GM21528 (cell line): ENCODE measurements at regions not wholly inside any gene's neighbourhood (a gene's known extent, or its start where the extent isn't known, plus 50 kb on each side); places are given as distances from the start of the nearest gene placed in this dataset.

Experiments
- ATAC-seq: cut with Tn5 transposase; IDR thresholded peaks from one replicate; pipeline ENCODE4 v1.9.1; 2021; ENCODE audit warnings: mild to moderate bottlenecking, moderate library complexity; ENCODE audit not compliant: unreplicated experiment, low FRiP score

DNA sequence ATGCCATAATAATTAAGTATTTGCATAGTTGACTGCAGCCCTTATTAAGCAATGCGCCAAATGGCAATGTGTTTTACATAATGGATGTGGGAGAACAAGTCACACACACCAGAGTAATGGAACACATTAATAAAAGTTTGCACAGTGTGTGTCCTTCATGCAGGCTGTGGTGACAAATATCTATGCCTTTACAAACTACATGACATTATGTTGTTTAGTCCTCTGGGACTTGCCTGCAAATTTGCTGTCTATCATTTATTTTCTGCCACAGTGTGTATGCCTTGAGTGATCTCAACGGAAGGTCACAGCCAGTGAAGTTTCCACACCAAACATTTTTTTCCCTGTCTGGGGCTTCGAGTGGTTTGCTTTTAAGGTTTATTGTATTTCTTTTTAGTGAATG, 175.2 kb upstream of the TMEFF2 start:
- no peak for ATAC-seq

DNA sequence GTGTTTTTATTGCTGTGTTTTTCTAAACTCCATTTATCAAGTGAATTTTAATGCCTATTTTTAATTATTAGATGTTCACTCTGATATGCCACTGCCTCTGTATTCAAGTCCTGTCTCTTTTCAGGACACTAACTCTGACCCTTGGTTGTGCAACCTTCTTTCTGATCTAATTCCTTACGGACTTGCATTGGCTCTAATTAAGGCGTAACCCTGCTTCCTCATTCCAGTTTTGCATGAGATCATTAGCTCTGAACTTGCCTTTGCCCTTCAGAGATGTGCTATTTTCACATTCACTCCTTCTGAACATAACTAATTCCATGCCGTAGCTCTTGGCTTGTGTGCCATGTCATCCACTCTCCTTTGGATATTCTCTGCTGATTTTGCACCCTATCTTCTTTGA, 162.5 kb upstream of the TMEFF2 start:
- no peak for ATAC-seq

DNA sequence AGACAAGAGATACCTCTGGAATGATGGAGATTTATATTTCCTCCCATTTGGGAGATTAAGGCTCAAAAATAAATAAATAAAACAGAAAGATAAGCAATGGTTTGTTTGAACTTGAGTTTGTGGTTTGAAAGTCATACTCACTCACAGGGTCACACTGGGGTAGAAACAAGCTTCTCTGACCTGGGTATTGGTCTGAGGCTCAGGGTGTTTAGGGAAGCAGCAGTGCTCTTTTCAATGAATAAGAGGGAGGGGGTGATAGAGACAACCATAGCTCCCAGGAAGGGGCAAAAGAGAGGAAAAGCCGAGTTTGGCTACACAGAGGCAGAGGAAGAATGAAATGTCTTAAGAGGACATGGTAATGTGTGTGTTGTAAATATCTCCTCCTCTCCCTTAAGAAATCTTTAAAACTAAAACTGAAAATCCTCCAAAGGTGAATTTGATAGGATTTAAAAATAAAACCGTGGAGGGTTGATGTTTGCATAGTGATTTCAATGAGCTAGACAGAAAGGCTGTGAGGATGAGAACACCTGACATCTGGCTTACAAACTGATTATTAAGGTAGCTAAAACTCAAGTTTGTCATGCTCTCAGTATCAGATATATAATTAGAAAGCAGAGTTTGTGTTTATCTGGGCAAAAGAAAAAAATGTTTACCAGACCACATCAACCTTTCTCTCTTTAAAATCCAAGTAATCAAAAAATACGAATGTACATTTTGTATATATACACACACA, 159.9 kb upstream of the TMEFF2 start:
- ATAC-seq, result no peak

DNA sequence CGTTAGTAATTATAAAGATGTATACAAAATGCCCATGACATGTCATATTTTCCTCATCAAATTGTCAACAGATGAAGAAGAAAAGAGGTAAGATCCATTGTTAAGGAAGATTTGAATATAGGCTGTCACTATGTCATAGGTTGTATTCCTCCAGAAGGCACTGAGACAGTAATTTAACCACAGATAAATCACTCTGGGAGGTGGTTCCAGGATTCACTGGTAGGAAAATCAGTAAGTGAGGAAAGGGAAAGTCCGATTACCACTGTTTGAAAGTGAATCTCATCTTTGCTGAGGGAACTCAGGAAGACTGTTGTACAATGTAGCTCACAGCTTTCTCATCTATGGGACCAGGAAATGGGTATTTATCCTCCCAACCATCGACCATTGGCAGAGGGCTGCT, 152.8 kb upstream of the TMEFF2 start:
- ATAC-seq, result no peak

DNA sequence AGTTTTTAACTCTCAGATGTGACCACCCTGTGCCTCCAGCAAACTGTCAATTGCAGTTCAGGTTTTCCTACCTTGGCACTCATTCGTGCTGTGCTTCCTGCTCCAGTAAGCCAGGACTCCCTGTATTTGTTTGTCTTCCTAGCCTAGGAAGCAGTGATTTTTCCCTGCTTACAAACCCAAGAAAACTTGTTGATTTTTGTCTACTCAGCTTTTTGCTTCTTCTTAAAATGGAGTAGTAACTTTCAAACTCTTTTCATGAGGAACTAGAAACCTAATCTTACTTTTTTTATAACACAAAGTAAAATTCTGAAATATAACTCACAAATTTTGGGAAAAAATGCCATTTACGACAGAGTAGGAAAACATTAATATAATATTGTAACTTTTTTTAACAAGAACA, 150.6 kb upstream of the TMEFF2 start:
- no peak for ATAC-seq

DNA sequence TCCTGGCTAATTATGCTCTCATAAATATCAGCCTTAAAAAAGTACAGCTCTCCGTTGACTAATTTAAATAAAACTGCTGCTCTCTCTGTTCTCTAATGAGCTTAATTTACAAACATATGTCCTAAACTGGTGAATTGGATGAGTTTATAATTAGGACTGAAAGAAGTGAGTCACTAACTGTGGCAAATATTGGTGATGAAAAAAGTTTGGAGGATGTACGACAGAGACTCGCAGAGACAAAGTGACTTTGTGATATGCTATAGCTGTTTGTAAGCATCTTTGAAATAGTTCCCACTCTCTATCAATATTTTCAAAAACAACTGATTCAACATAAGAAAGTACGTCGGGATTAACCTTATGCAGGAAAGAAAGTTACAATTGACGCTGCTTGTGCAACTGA, 138.9 kb upstream of the TMEFF2 start:
- ATAC-seq, result no peak

DNA sequence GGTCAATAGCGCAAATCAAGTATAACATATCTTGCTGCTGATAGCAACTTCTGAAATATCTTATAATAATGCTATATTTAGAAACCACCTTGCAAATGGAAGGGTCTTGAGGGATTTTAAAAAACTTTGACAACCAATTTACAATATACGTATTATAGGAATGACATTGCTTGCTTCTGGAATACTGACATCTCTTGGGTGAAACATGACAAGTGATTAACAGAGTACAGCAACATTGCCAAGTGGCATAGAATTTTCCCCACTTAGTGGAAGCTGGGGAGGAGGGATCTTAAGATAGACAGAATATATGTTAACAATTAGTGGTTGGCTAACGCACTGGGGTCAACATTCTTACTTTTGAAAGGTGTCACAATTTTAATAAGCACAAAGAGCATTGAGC, 133.6 kb upstream of the TMEFF2 start:
- no peak for ATAC-seq

DNA sequence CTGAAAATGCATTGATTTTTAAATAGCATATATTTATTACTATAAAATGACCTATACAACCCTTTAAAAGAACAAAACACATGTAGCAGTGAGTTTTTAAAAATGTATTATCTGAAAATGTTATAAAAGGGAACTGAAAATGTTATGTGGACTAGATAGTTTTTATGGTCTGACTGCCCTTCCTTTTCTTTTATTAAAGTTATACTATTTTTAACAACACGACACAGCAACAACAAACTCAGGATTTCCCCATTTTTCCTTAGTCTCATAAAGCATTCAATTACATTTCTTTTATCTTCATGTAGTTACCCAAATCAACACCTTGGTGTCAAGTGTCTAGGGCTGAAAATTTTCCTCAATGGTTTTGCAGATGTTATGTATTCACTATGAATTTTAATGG, 132.8 kb upstream of the TMEFF2 start:
- ATAC-seq, result no peak

DNA sequence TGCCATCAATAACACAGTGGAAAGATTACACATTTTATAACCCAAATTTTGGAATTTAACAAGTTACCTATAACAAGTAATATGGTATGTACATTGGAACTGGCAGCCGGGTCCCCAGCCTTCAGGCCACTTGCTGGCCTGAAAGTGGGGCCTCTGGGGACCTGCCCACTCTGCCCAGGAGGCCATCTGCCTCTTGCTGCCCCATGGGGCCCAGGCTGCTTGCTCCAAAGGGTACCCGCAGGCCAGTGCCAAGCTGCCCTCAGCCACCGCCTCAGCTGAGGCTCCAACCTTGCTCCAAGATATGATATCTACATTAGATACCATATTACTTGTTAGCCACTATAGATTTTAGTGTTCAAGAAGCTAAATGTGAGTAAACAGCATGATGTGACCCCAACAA, 120.8 kb upstream of the TMEFF2 start:
- ATAC-seq, result no peak

DNA sequence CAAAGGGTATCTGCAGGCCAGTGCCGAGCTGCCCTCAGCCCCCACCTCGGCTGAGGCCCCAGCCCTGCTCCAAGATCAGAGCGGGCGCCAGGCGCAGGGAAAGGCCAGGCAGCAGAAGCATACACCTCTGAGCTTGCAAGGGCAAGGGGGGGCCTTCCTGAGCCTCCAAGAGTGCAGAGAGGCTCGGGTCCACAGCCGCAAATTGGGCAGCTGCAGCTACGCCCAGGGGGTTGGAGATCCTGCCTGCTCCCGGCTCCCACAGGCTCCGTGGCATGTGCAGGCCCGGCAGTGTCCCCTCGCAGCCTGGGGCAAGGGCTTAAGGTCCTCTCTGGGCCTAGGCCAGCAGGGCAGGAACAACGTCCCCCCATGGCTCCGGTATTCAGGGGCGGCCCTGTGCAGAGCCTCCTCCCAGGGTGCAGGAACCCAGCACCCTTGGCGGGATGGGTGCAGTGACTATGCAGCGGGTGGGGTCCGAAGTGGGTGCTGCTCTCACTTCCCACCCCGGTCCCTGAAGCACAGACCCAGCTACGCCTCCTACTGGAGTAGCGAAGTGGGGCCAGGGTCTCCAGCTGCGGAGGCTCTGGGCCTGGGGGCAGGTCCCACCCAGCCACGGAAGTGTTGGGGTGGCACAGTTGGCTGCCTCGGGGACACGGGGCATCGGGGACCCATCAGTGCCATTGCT, 120.2 kb upstream of the TMEFF2 start:
- ATAC-seq, result no peak

DNA sequence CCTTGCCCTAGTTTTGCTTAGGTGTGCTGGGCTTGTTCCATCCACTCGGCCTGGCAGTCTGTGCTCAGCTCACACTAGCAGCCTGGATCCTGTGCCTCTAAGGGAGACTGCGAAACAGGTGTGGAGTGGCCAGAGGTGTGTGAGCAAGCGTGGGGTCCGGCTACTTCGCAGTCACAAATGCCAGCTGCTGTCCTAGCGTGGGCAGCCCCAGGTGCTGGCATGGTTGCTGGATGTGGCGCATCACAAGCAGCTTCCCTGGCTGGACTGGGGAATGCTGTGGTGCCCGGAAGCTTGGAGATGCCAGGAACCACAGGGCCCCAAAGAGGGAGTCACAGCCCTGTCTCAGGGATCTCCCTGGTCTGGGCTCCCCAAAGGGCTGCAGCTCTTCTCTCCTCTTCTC, 119.0 kb upstream of the TMEFF2 start:
- ATAC-seq, result no peak

DNA sequence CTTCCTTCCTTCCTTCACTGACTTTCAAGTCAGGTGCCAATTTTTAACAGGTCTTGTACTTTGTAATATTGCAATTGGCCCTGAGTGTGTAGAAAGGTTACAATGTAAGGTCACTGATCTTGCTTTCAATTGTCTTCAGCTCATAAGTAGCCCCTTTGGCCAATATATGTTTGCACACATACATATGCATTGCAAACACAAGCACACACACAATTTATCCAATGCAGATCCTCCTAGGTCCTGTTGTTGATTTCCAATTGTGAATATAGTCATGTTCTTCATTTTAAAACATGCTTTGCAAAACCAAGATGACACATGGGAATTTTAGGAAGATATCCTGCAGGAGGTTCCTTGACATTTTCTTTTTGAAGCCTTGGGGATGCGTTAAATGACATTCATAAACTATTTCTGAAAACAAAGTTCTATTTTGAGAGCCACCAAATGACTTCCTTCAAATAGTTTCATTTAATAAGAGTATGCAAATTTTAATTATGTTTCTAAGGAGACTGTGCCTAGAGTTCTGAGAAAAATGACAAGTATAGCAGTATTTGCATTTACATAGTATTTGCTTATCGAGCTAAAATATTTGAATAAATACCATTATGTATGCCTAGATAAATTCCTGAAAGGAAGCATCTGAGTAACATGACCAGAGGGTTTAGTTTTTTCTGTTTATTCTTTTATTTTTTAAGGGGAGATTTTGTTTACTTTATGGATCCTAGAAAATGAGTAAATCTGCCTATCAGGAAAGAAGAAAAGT, 117.1 kb upstream of the TMEFF2 start:
- ATAC-seq, result no peak

DNA sequence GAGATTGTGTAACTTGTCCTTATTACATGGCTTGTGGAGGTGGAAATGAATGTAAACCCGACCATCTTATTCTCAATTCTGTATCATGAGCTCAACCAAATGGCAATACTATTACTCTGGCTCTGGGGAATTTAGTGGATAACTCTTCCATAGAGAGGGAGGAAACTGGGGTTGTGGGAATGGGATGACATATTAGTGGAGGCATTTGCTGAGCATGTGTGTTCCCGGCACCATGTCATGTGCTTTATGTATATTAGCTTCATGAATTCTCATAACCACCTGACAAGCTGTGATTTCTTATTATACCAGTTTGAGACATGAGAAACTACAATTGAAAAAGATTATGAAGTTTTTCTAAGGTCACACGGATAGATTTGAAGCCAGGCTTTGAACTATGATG, 112.8 kb upstream of the TMEFF2 start:
- ATAC-seq, result no peak

DNA sequence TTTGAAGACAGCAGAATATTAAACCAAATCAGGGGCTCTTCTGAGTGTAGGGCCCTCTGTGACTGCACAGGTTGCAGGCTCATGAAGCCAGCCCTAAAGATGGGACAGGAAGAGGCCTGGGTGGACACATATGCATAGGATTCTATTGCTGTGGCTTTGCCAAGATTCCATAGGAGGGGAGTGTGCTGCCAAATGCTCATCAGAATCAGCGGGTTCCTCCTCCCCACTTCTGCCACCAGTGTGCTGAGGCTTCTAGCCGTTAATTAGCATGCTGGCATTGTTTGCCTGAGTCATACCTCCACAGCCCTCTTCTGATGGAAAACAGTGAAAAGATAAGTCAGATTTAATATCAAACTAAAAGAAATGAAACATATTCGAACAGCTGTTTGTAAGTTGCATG, 103.9 kb upstream of the TMEFF2 start:
- ATAC-seq, result no peak

DNA sequence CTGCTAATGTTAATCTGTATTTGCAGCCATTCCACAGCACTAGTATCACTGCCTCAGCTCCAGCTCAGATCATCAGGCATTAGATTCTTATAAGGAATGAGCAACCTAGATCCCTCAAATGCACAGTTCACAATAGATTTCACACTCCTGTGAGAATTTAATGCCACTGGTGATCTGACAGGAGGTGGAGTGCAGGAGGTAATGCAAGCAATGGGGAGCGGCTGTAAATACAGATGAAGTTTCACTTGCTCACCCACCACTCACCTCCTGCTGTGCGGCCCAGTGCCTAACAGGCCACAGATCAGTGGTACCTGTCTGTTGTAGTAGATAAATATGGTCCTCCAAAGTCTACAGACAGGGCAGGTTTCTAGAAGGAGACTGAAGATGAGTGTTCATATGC, 97.7 kb upstream of the TMEFF2 start:
- no peak for ATAC-seq

DNA sequence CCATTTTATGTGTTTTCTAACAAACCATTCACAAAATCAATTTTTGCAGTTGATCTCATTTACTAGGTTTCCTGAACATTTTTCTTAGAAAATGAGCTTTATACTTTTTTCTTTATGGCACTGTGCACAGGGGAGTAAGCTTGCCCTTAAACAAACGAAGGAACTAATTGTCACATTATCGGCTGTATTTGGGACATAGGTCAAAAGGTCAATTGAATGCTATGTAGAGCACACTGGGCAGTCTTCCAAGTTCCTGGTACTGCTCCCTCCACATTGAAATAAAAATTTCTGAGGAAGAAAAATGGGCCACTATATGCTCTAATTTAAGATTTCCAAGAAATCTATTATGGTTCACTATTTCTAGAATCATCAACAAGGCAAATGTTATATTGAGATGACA, 93.6 kb upstream of the TMEFF2 start:
- no peak for ATAC-seq

DNA sequence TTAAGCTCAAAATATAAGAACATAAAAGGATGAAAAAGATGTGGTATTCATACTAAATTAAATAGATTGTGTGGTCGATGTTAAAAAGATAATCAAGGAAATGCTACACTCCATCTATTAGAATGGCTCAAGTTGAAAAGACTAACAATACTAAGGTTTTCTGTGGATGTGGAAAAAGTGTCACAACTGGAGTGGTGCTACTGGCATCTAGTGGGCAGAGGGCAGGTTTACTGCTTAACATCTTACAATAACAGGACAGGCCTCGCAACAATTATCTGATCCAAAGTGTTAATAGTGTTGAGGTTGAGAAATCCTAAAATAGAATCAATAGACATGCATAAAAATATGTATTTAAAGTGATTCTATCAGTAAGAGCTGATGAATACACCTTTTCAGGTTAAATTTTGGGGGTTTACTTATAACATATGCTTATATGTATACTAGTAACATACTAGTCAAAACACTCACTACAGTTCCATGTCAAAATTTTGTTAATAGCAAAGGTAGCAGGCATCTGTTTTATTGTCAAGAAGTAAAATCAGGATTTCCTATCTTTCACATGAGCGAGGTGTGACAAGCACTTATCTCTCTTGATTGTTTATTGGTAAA, 91.5 kb upstream of the TMEFF2 start:
- ATAC-seq, result no peak

DNA sequence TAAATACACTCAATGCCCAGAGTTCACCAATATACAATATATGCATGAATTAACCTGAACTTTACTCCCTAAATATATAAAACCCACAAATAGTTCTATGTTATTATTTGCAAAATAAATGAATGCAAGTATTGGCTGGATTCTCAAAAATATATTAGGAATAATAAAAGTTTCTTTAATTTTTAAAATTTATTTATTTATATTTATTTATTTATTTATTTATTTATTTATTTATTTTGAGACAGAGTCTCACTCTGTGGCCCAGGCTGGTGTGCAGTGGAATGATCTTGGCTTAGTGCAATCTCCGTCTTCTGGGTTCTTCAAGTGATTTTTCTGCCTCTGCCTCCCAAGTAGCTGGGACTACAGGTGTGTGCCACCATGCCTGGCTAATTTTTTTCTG, 88.7 kb upstream of the TMEFF2 start:
- ATAC-seq, result no peak

DNA sequence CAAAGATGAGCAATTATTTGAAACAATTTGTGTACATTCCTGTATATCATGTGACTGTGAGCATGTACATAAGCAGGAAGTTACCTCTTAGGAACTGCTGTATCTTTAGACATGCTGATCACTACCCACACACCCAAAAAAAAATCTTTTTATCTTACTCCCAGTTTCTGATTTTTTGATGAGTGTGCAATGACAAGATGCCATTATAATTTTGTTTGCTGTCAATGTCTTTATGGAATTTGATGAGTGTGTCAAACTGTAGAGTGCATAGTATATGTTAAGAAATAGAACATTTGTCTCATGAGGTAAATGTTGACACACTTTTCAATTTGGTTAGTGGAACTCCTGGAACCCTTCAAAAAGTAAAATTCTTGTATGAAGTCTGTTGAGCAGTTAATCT, 84.0 kb upstream of the TMEFF2 start:
- ATAC-seq, result no peak

DNA sequence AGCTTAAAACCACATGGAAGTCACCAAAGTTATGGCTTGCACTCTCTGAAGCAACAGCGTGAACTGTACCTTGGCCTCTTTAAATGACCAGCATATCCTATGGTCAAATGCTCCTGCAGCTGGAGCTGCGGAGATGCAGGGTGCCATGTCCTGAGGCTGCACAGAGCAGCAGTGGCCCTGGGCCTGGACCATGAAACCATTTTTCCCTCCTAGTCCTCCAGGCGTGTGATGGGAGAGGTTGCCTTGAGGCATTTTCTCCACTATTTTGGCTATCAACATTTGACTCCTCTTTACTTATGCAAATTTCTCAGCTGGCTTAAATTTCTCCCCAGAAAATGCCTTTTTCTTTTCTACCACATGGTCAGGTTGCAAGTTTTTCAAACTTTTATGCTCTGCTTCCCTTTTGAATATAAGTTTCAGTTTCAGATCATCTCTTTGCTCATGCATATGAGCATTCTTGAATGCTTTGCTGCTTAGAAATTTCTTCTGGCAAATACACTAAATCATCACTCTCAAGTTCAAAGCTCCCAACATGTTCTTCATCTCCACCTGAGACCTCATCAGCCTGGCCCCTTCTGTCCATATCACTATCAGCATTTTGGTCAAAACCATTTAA, 82.9 kb upstream of the TMEFF2 start:
- ATAC-seq, result no peak

DNA sequence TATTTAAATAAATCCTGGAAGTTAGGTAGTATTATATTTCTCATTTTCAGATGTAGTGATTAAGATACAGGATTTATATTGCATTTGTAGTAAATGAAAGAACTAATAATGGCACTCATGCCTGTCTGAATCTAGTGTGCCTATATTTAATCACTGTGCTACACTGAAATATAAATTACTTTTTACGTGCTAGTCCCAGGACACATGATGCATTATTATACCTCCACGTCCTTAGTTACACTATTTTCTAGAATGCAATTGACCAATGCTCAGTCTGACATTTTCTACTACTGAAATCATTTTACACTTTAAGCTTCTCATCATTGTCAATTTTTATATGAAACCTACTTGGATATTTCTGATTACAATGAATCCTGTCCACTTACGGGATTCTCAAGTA, 80.9 kb upstream of the TMEFF2 start:
- ATAC-seq, result no peak
